Activated naive CD4-positive, alpha-beta T cell treated with anti-CD3 and anti-CD28 coated beads, Interleukin-2, amount 50 U/mL, for 72 hours (primary cell): ENCODE measurements at regions not wholly inside any gene's neighbourhood (a gene's known extent, or its start where the extent isn't known, plus 50 kb on each side); places are given as distances from the start of the nearest gene placed in this dataset.
"Not testable (repeated sequence)": the region's sequence is repeated elsewhere in the genome, so short reads cannot be mapped to it uniquely, and the experiment has no call there.

Source experiments
- ATAC-seq, 2 donors: fragments of 150-1000 bp; cut with Tn5 transposase; 2 replicates each; pipeline ENCODE4 v1.10.0; 2021; ENCODE audit warnings: mild to moderate bottlenecking in 2 of 2, moderate library complexity in 2 of 2
- DNase-seq, 2 donors: peaks; one replicate each; pipeline ENCODE4 v3.0.0; 2021 to 2022; ENCODE audit warnings: low spot score in 2 of 2
- H3K27ac Mint-ChIP-seq, 2 donors: one replicate each; pipeline ENCODE4 v1.8.0; 2022; ENCODE audit warnings: mild to moderate bottlenecking in 2 of 2, mixed read lengths in 2 of 2
- H3K36me3 Mint-ChIP-seq, 2 donors: one replicate each; pipeline ENCODE4 v1.8.0; 2022; ENCODE audit warnings: mixed read lengths in 2 of 2
- H3K9me3 Mint-ChIP-seq, 2 donors: one replicate each; pipeline ENCODE4 v1.8.0; 2022; ENCODE audit warnings: mixed read lengths in 2 of 2

DNA sequence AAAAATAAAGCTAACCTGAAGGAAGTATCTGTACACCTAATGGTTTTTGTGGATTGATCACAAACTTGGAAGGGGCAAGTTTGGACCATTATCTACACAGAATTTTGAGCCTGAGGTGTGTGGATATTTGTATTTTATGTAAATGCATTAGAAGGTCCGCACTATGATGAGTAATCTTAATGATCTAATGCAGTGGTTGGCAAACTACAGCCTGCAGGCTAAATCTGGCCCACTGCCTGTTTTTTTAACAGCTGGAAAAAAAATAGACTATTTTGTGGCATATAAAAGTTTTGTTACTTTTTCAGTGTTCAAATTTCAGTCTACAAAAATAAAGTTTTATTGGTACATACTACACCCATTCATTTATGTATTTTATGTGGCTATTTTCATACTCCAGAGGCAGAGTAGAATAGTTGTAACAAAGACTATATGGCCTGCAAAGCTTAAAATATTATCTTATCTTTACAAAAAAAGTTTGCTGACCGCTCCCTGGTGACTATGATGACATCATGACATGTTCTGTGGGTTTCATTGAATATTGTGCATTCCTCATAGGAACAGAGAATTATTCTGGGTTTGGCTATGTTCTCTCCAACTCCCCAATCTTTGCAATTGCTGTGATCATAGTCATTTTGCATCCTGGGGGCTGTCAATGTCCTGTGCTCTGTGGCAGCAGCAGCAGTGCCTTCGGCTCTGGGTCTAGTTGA lies 962.6 kb upstream of the FBXO33 start:
- H3K36me3 Mint-ChIP-seq = no peaks in the 10 kb centered on the region
- no peak for DNase-seq
- no peaks in the 10 kb centered on the region for H3K9me3 Mint-ChIP-seq
- no peak for ATAC-seq
- no peak overlapping the region for H3K27ac Mint-ChIP-seq

GRCh38 chr14:40393143-40393542 lies 960.9 kb upstream of the FBXO33 start:
- H3K27ac Mint-ChIP-seq = no peak overlapping the region
- ATAC-seq (no peak), DNase-seq (no peak)
- no peaks in the 10 kb centered on the region for H3K9me3 Mint-ChIP-seq
- H3K36me3 Mint-ChIP-seq = no peaks in the 10 kb centered on the region

- Mint-ChIP-seq H3K27ac (no peak overlapping the region), H3K9me3 (no peaks in the 10 kb centered on the region), H3K36me3 (no peaks in the 10 kb centered on the region)
- no peak for ATAC-seq
- no peak for DNase-seq
Measured at GRCh38 chr14:40386433-40386832, 954.2 kb upstream of the FBXO33 start.

GRCh38 chr14:40374221-40374620 lies 942.0 kb upstream of the FBXO33 start:
- DNase-seq = no peak
- no peaks in the 10 kb centered on the region for H3K36me3 Mint-ChIP-seq
- ATAC-seq = no peak
- no peak overlapping the region for H3K27ac Mint-ChIP-seq
- H3K9me3 Mint-ChIP-seq = peaks cover 6% of the 10 kb centered on the region in 2 donors

DNA sequence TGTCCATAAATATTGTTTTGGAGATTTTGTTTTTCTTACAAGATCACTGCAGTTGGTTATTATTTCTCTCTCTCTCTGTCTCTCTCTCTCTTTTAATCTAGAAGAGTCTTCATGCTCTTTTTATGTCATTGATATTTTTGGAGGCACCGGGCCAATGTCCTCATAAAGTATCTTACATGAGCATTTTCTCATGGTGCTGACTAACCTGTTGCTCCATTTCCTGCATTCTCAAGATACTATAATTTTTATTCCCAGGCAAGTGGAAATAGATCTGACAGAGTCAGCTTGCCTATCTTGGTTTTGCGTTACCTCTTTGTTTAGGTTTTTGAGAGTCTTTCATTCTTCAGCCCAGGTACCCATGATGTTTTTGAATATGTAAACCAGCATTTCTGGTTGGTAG lies 938.8 kb upstream of the FBXO33 start:
- ATAC-seq = no peak
- no peaks in the 10 kb centered on the region for H3K36me3 Mint-ChIP-seq
- H3K27ac Mint-ChIP-seq = no peak overlapping the region
- DNase-seq = no peak
- peaks cover 6% of the 10 kb centered on the region in 2 donors for H3K9me3 Mint-ChIP-seq

DNA sequence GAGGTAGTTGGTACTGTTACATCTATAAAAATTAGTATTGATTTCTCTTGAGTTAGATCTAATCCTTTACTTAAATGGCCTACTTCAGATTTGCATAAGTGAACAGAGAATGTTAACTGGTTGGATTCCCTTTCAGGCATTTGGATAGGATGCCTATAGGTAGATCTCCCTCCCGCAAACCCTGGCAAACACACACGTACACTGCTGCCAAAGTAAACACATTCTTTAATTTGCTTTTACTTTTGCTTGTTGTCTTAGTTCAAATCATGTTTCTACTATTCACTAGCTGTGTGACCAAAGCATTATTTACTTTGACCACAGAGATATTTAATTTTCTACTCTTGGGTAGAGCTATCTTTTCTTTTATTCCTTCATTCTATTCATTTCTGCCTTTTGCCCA lies 936.1 kb upstream of the FBXO33 start:
- Mint-ChIP-seq H3K9me3 (peaks cover 6 to 10% of the 10 kb centered on the region in 2 donors), H3K27ac (no peak overlapping the region), H3K36me3 (no peaks in the 10 kb centered on the region)
- DNase-seq (no peak), ATAC-seq (no peak)

DNA sequence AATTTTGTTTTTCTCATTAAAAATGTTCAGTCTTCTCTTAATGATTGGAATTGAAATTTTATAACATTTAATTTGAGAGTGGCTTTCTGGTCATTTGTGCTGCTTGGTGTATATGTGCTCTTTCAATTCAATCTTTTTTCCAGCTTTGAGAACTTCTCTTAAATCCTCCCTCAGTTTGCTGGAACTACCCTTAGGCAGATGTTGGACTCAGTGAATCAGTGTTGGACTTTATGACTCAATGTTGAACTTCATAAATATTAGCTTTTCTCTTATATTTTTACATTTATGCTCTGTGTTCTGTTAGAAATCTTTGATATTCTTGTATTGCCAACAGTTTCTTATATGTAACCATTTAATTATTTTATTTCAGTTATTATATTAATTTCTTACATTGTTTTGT lies 935.5 kb upstream of the FBXO33 start:
- no peak overlapping the region for H3K27ac Mint-ChIP-seq

DNA sequence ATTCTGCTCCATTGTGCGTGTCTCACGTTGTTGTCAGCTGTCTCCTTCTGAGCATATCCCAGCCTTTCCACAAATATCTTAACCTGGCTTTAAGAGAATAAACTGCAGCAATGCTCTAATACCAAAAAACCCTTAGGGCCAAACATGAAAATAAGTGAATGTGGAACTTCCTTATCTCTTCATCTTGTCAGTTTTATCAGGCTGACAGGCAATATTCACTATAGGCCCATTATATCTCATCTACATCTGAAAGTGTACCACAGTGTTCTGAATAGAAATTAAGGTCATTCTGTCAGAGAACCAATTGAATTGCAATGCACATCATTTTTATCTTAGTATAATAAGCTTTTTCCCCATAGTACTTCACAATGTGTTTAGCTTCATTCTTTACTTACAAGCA lies 933.1 kb upstream of the FBXO33 start:
- H3K9me3 Mint-ChIP-seq = peaks cover 4 to 9% of the 10 kb centered on the region in 2 donors
- no peaks in the 10 kb centered on the region for H3K36me3 Mint-ChIP-seq
- no peak overlapping the region for H3K27ac Mint-ChIP-seq

More for the DNA sequence above, 935.5 kb upstream of the FBXO33 start:
- no peak for ATAC-seq
- H3K9me3 Mint-ChIP-seq = peaks cover 6 to 10% of the 10 kb centered on the region in 2 donors
- H3K36me3 Mint-ChIP-seq = no peaks in the 10 kb centered on the region
- DNase-seq = no peak

GRCh38 chr14:40362856-40363255 lies 930.6 kb upstream of the FBXO33 start:
- H3K36me3 Mint-ChIP-seq = no peaks in the 10 kb centered on the region
- DNase-seq = no peak
- no peak overlapping the region for H3K27ac Mint-ChIP-seq
- no peak for ATAC-seq
- peaks cover 8 to 11% of the 10 kb centered on the region in 2 donors for H3K9me3 Mint-ChIP-seq

More for the DNA sequence above, 933.1 kb upstream of the FBXO33 start:
- ATAC-seq = no peak
- no peak for DNase-seq

DNA sequence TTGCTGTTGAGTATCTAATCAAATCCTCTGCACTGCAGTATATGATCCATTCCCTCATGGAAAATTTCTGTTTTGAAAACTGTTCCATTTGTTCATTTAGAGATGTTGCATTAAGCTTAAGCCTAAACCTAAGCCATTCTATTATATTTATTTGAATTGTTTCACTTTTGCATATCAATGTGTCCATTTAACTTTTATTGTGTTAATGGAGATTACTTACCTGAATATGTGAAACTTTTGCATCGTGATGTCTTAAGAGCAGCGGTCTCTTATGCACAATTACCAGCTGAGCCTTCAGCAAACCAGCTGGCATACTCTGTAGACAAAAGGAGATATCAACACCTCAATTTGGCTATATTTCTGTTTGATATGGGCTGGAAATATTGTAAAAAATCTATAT lies 922.5 kb upstream of the FBXO33 start:
- ATAC-seq (no peak), DNase-seq (no peak)
- H3K9me3 Mint-ChIP-seq = peaks cover 0 to 4% of the 10 kb centered on the region in 2 donors
- no peaks in the 10 kb centered on the region for H3K36me3 Mint-ChIP-seq
- no peak overlapping the region for H3K27ac Mint-ChIP-seq

DNA sequence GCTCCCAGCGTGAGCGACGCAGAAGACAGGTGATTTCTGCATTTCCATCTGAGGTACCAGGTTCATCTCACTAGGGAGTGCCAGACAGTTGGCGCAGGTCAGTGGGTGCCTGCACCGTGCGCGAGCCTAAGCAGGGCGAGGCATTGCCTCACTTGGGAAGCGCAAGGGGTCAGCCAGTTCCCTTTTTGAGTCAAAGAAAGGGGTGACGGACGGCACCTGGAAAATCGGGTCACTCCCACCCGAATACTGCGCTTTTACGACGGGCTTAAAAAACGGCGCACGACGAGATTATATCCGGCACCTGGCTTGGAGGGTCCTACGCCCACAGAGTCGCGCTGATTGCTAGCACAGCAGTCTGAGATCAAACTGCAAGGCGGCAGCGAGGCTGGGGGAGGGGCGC lies 915.9 kb upstream of the FBXO33 start:
- not testable (repeated sequence) for H3K27ac Mint-ChIP-seq, H3K36me3 Mint-ChIP-seq, DNase-seq, H3K9me3 Mint-ChIP-seq, ATAC-seq

DNA sequence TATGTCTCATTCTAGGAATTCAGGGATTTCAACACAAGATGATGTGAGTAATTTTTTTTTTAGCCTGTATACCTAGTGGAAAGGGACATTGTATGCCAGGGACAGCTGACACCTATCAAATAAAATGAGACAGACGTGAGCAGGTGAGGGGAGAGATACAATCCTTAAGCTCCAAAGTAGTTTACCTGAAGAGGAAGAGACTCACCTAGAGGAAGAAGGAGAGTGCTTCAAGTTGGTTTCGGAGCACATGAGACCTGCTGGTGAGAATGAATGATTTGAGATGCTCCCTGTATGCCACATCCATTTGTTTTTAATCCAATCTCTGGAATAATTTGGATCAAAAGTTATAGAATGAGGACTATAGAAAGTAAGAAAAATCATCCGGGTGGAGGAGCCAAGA lies 915.4 kb upstream of the FBXO33 start:
- H3K36me3 Mint-ChIP-seq = no peaks in the 10 kb centered on the region

DNA sequence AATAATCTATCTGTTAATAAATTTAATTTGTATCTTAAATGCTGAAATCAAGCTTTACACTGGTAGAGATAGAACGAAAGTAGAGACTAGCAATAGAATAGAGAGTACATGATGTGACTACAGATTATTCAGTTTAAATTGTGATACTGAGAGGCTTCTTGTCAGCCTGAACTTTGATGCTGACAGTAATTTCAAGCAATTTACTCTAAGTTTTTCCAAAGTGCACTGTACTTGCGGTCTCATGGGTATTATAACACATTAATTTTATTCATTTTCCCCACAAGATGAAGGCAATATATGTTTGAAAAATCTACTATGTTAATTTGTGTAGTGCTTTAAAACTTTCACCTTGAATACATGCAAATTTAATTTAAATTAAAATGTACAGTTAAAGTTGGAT lies 914.0 kb upstream of the FBXO33 start:
- no peaks in the 10 kb centered on the region for H3K36me3 Mint-ChIP-seq
- DNase-seq (no peak), ATAC-seq (no peak)
- H3K9me3 Mint-ChIP-seq = peaks cover 0 to 4% of the 10 kb centered on the region in 2 donors
- no peak overlapping the region for H3K27ac Mint-ChIP-seq

More for the DNA sequence above, 915.4 kb upstream of the FBXO33 start:
- H3K27ac Mint-ChIP-seq = no peak overlapping the region
- no peak for DNase-seq
- ATAC-seq = no peak
- peaks cover 0 to 4% of the 10 kb centered on the region in 2 donors for H3K9me3 Mint-ChIP-seq

GRCh38 chr14:40345334-40345733 lies 913.1 kb upstream of the FBXO33 start:
- ATAC-seq = no peak
- Mint-ChIP-seq H3K9me3 (peaks cover 0 to 4% of the 10 kb centered on the region in 2 donors), H3K36me3 (no peaks in the 10 kb centered on the region), H3K27ac (no peak overlapping the region)
- no peak for DNase-seq

DNA sequence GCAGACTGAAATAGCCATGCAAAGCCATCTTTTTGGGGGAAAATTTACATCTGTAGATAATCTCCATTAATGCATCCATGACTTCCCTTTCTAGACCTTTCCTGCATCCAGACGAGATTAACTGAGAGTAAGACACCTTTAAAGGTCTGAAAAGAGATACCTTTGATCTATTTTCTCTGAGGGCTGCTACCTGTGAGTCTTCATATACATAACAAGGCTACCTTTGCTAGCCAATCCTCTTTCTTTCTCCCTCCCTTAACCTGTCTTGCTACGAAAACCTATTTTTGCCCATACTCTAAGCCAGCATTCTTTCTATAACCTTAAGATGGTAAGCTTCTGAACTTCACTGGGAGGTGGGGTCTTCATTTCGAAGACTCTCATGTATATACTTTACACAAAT lies 908.5 kb upstream of the FBXO33 start:
- DNase-seq (no peak), ATAC-seq (no peak)
- Mint-ChIP-seq H3K9me3 (peaks cover 4 to 6% of the 10 kb centered on the region in 2 donors), H3K27ac (no peak overlapping the region), H3K36me3 (no peaks in the 10 kb centered on the region)

DNA sequence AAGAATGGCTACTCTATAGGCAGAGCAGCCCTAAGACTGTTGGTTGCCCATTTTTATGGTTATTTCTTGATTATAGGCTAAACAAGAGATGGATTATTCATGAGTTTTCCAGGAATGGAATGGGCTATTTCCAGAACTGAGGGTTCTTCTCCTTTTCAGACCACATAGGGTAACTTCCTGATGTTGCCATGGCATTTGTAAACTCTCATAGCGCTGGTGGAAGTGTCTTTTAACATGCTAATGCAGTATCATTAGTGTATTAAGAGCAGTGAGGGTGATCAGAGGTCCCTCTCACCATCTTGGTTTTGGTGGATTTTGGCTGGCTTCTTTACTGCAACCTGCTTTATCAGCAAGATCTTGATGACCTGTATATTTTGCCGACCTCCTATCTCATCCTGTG lies 904.6 kb upstream of the FBXO33 start:
- no peak for ATAC-seq
- DNase-seq = no peak
- Mint-ChIP-seq H3K27ac (no peak overlapping the region), H3K36me3 (no peaks in the 10 kb centered on the region), H3K9me3 (peaks cover 8 to 14% of the 10 kb centered on the region in 2 donors)

- H3K9me3 Mint-ChIP-seq, H3K27ac Mint-ChIP-seq, H3K36me3 Mint-ChIP-seq, ATAC-seq, DNase-seq: not testable (repeated sequence)
Measured at GRCh38 chr14:40326519-40326918, 894.3 kb upstream of the FBXO33 start.

DNA sequence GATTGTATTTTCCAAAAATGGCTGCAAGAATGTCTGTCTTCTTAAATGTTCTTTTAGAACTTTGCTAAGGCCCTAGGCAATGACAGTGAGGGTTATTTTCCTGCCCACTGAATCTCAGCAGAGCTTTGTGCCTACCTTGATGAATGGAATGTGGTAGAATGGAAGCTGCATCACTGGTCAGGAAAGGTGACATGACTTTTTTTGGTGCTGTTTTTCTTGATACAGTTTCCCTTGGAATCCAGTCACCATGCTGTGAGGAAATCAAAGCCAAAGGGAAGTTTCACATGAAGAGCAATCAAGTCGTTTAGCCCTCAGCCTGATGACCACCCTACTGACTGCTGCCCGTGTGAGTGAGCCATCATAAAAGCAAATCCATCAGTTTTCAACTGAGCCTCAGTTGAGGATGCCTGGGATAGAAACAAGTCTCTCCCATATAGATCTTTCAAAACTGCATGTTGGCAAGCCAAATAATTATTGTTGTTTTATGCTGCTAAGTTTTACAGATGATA lies 886.0 kb upstream of the FBXO33 start:
- H3K27ac Mint-ChIP-seq = no peak overlapping the region

More for the DNA sequence above, 886.0 kb upstream of the FBXO33 start:
- no peak for ATAC-seq
- Mint-ChIP-seq H3K36me3 (no peaks in the 10 kb centered on the region), H3K9me3 (no peaks in the 10 kb centered on the region)
- DNase-seq = no peak
